ENCODE measurements at regions not wholly inside any gene's neighbourhood (a gene's known extent, or its start where the extent isn't known, plus 50 kb on each side); places are given as distances from the start of the nearest gene placed in this dataset.

GRCh38 chr9:129236441-129237145 is 58.5 kb upstream of the IER5L start:
- peak overlapping the region; percentile 29 for H3K4me3 Mint-ChIP-seq
- DNase-seq (peak in 1 of 2 donors; percentile 46), ATAC-seq (peak in 2 of 3 donors; percentile 31 to 33)
- no peaks in the 10 kb centered on the region for H3K27me3 Mint-ChIP-seq (ENCODE audit: low read depth in 2 of 2)
- H3K4me1 ChIP-seq (ENCODE audit: control insufficient read depth, insufficient read depth, low read length): peaks cover 30% of the 10 kb centered on the region
- no peaks in the 10 kb centered on the region for H3K27me3 ChIP-seq (ENCODE audit: control insufficient read depth, insufficient read depth, low read length)
- no peaks in the 10 kb centered on the region for H3K36me3 ChIP-seq (ENCODE audit: control insufficient read depth, insufficient read depth, low read length)
- H3K36me3 Mint-ChIP-seq: no peaks in the 10 kb centered on the region
- H3K9me3 Mint-ChIP-seq: peaks cover 4 to 8% of the 10 kb centered on the region in 2 donors
- peaks cover 4% of the 10 kb centered on the region for H3K9me3 ChIP-seq (ENCODE audit: control insufficient read depth, insufficient read depth, low read length)
- peak overlapping the region in 1 of 2 donors; percentile 36 for H3K27ac Mint-ChIP-seq
- intact Hi-C loops (cut with micrococcal nuclease): no loop called here
- TF ChIP-seq CTCF (IDR thresholded peaks at IDR 0.05): no peak
- no peak overlapping the region for H3K4me3 ChIP-seq (ENCODE audit: low read length)
- H3K27ac ChIP-seq (ENCODE audit: low read length): no peak overlapping the region
- peaks cover 11 to 48% of the 10 kb centered on the region in 2 donors for H3K4me1 Mint-ChIP-seq
- WGBS (ENCODE audit: insufficient coverage): 64% methylated on average over 13 of the region's 15 CpGs

- no peaks in the 10 kb centered on the region for H3K36me3 ChIP-seq (ENCODE audit: control insufficient read depth, insufficient read depth, low read length)
- no peak for TF ChIP-seq CTCF (IDR thresholded peaks at IDR 0.05)
- H3K4me1 Mint-ChIP-seq: peaks cover 11 to 48% of the 10 kb centered on the region in 2 donors
- peak in 1 of 2 donors; percentile 86 for DNase-seq
- H3K27me3 ChIP-seq (ENCODE audit: control insufficient read depth, insufficient read depth, low read length): no peaks in the 10 kb centered on the region
- H3K9me3 ChIP-seq (ENCODE audit: control insufficient read depth, insufficient read depth, low read length): peaks cover 4% of the 10 kb centered on the region
- peak overlapping the region in 1 of 2 donors; percentile 36 for H3K27ac Mint-ChIP-seq
- no peak overlapping the region for H3K27ac ChIP-seq (ENCODE audit: low read length)
- 38% methylated on average over 7 of the region's 7 CpGs for WGBS (ENCODE audit: insufficient coverage)
- H3K4me3 ChIP-seq (ENCODE audit: low read length): no peak overlapping the region
- peaks cover 30% of the 10 kb centered on the region for H3K4me1 ChIP-seq (ENCODE audit: control insufficient read depth, insufficient read depth, low read length)
- no peaks in the 10 kb centered on the region for H3K27me3 Mint-ChIP-seq (ENCODE audit: low read depth in 2 of 2)
- H3K9me3 Mint-ChIP-seq: peaks cover 4 to 8% of the 10 kb centered on the region in 2 donors
- ATAC-seq: peak; percentile 52 to 76 (median 74)
- intact Hi-C loops (cut with micrococcal nuclease): no loop called here
- H3K36me3 Mint-ChIP-seq: no peaks in the 10 kb centered on the region
- H3K4me3 Mint-ChIP-seq: peak overlapping the region; percentile 28
These were observed 57.9 kb upstream of the IER5L start for GRCh38 chr9:129235931-129236331.

- WGBS (ENCODE audit: insufficient coverage): 92% methylated on average over 18 of the region's 18 CpGs
- ATAC-seq (no peak), DNase-seq (no peak)
- Mint-ChIP-seq H3K36me3 (no peaks in the 10 kb centered on the region), H3K4me1 (peaks cover 11 to 48% of the 10 kb centered on the region in 2 donors), H3K4me3 (peak overlapping the region; percentile 60), H3K27me3 (ENCODE audit: low read depth in 2 of 2) (no peaks in the 10 kb centered on the region), H3K9me3 (peaks cover 4 to 8% of the 10 kb centered on the region in 2 donors), H3K27ac (peak overlapping the region in 1 of 2 donors; percentile 36)
- no peak overlapping the region for H3K27ac ChIP-seq (ENCODE audit: low read length)
- no peak for TF ChIP-seq CTCF (IDR thresholded peaks at IDR 0.05)
- peaks cover 4% of the 10 kb centered on the region for H3K9me3 ChIP-seq (ENCODE audit: control insufficient read depth, insufficient read depth, low read length)
- no peaks in the 10 kb centered on the region for H3K36me3 ChIP-seq (ENCODE audit: control insufficient read depth, insufficient read depth, low read length)
- no peaks in the 10 kb centered on the region for H3K27me3 ChIP-seq (ENCODE audit: control insufficient read depth, insufficient read depth, low read length)
- intact Hi-C loops (cut with micrococcal nuclease): no loop called here
- H3K4me3 ChIP-seq (ENCODE audit: low read length): no peak overlapping the region
- peaks cover 30% of the 10 kb centered on the region for H3K4me1 ChIP-seq (ENCODE audit: control insufficient read depth, insufficient read depth, low read length)
These were observed 57.2 kb upstream of the IER5L start for GRCh38 chr9:129235041-129235930.

All from natural killer cell (primary cell).